OCI-LY7 (cell line): ENCODE measurements at regions not wholly inside any gene's neighbourhood (a gene's known extent, or its start where the extent isn't known, plus 50 kb on each side); places are given as distances from the start of the nearest gene placed in this dataset.

Experiments used
- EZH2phosphoT487 ChIP-seq: fragments of 200-600 bp; sonication (generic); IDR thresholded peaks from 2 replicates; pipeline ENCODE4 v1.6.1; 2018; ENCODE audit warnings: low read depth, borderline replicate concordance, mild to moderate bottlenecking, mixed run types, antibody characterized with exemption, low read length, moderate library complexity, mixed read lengths
- TF ChIP-seq, protein P1 (sequence below): fragments of 200-600 bp; sonication (generic); conservative IDR thresholded peaks from 2 replicates; pipeline ENCODE4 v1.5.1; 2014; ENCODE audit warnings: mild to moderate bottlenecking, antibody characterized with exemption, low read length, moderate library complexity, mixed read lengths

- TF ChIP-seq, protein P1, sequence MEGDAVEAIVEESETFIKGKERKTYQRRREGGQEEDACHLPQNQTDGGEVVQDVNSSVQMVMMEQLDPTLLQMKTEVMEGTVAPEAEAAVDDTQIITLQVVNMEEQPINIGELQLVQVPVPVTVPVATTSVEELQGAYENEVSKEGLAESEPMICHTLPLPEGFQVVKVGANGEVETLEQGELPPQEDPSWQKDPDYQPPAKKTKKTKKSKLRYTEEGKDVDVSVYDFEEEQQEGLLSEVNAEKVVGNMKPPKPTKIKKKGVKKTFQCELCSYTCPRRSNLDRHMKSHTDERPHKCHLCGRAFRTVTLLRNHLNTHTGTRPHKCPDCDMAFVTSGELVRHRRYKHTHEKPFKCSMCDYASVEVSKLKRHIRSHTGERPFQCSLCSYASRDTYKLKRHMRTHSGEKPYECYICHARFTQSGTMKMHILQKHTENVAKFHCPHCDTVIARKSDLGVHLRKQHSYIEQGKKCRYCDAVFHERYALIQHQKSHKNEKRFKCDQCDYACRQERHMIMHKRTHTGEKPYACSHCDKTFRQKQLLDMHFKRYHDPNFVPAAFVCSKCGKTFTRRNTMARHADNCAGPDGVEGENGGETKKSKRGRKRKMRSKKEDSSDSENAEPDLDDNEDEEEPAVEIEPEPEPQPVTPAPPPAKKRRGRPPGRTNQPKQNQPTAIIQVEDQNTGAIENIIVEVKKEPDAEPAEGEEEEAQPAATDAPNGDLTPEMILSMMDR, result no peak
- TF ChIP-seq EZH2phosphoT487, result no peak
These were observed 323.2 kb downstream of the RDH14 start for GRCh38 chr2:18237298-18237697.
